ENCODE measurements at regions not wholly inside any gene's neighbourhood (a gene's known extent, or its start where the extent isn't known, plus 50 kb on each side); places are given as distances from the start of the nearest gene placed in this dataset.

GRCh38 chr19:30676990-30677679 is 305.0 kb downstream of the ZNF536 start:
- no peak overlapping the region for H3K4me3 ChIP-seq (ENCODE audit: low read depth, low read length)
- in situ Hi-C loops (cut with HindIII; ENCODE audit: low sequenced_read_pairs) = no loop called here
- no peak for DNase-seq (ENCODE audit: low read depth)
- TF ChIP-seq CTCF (IDR thresholded peaks at IDR 0.05; ENCODE audit: low read depth, low read length, missing control alignments) = no peak

GRCh38 chr19:30675086-30675485 is 302.9 kb downstream of the ZNF536 start:
- in situ Hi-C loops (cut with HindIII; ENCODE audit: low sequenced_read_pairs) = no loop called here
- no peak for TF ChIP-seq CTCF (IDR thresholded peaks at IDR 0.05; ENCODE audit: low read depth, low read length, missing control alignments)

GRCh38 chr19:30674656-30675055 is 302.5 kb downstream of the ZNF536 start:
- H3K4me3 ChIP-seq (ENCODE audit: low read depth, low read length) = no peak overlapping the region
- DNase-seq (ENCODE audit: low read depth) = no peak
- in situ Hi-C loops (cut with HindIII; ENCODE audit: low sequenced_read_pairs) = loop anchor here (25.0 kb wide), 1 partner anchor 1713 kb away; no protein-coding TSS in a partner anchor
- TF ChIP-seq CTCF (IDR thresholded peaks at IDR 0.05; ENCODE audit: low read depth, low read length, missing control alignments) = no peak

More at GRCh38 chr19:30675086-30675485, 302.9 kb downstream of the ZNF536 start:
- no peak for DNase-seq (ENCODE audit: low read depth)
- no peak overlapping the region for H3K4me3 ChIP-seq (ENCODE audit: low read depth, low read length)

GRCh38 chr19:30673336-30673735 is 301.2 kb downstream of the ZNF536 start:
- in situ Hi-C loops (cut with HindIII; ENCODE audit: low sequenced_read_pairs) = loop anchor here (25.0 kb wide), 1 partner anchor 1714 kb away; no protein-coding TSS in a partner anchor
- no peak overlapping the region for H3K4me3 ChIP-seq (ENCODE audit: low read depth, low read length)
- no peak for TF ChIP-seq CTCF (IDR thresholded peaks at IDR 0.05; ENCODE audit: low read depth, low read length, missing control alignments)
- no peak for DNase-seq (ENCODE audit: low read depth)

GRCh38 chr19:30672926-30673325 is 300.7 kb downstream of the ZNF536 start:
- no peak for DNase-seq (ENCODE audit: low read depth)
- in situ Hi-C loops (cut with HindIII; ENCODE audit: low sequenced_read_pairs) = loop anchor here (25.0 kb wide), 1 partner anchor 1714 kb away; no protein-coding TSS in a partner anchor

GRCh38 chr19:30671622-30672051 is 299.5 kb downstream of the ZNF536 start:
- H3K4me3 ChIP-seq (ENCODE audit: low read depth, low read length) = no peak overlapping the region
- in situ Hi-C loops (cut with HindIII; ENCODE audit: low sequenced_read_pairs) = loop anchor here (25.0 kb wide), 1 partner anchor 1716 kb away; no protein-coding TSS in a partner anchor
- no peak for TF ChIP-seq CTCF (IDR thresholded peaks at IDR 0.05; ENCODE audit: low read depth, low read length, missing control alignments)
- DNase-seq (ENCODE audit: low read depth) = no peak

More at GRCh38 chr19:30672926-30673325, 300.7 kb downstream of the ZNF536 start:
- no peak overlapping the region for H3K4me3 ChIP-seq (ENCODE audit: low read depth, low read length)
- no peak for TF ChIP-seq CTCF (IDR thresholded peaks at IDR 0.05; ENCODE audit: low read depth, low read length, missing control alignments)

Data from astrocyte of the cerebellum (primary cell).